HG02885 (cell line): ENCODE measurements at regions not wholly inside any gene's neighbourhood (a gene's known extent, or its start where the extent isn't known, plus 50 kb on each side); places are given as distances from the start of the nearest gene placed in this dataset.

Source experiments
- ATAC-seq: cut with Tn5 transposase; IDR thresholded peaks from one replicate; pipeline ENCODE4 v1.9.1; 2021; ENCODE audit warnings: mild to moderate bottlenecking; ENCODE audit not compliant: unreplicated experiment, poor library complexity

DNA sequence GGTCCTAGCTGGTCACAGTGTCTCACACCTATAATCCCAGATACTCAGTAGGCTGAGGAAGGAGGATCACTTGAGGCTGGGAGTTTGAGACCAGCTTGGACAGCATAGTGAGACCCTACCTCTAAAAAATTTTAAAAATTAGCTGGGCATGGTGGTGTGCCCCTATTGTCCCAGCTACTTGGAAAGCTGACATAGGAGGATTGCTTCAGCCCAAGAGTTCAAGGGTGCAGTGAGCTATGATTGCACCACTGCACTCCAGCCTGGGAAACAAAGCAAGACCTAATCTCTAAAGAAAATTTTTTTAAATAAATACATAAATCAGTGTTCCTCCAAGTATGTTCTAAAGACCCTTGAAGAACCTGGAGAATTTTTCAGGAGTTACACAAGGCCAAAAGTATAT, 50.6 kb upstream of the GNAO1 start:
- no peak for ATAC-seq

- no peak for ATAC-seq
These were observed 54.0 kb upstream of the GNAO1 start for GRCh38 chr16:56137269-56137668.

GRCh38 chr16:56136256-56136655, 55.0 kb upstream of the GNAO1 start:
- ATAC-seq: no peak

- ATAC-seq: no peak
These were observed 56.5 kb upstream of the GNAO1 start for GRCh38 chr16:56134790-56135189.

GRCh38 chr16:56125922-56126321, 65.4 kb upstream of the GNAO1 start:
- ATAC-seq: no peak

GRCh38 chr16:56122251-56122650, 69.0 kb upstream of the GNAO1 start:
- ATAC-seq: no peak

- ATAC-seq: no peak
These were observed 70.2 kb upstream of the GNAO1 start for GRCh38 chr16:56121156-56121500.

DNA sequence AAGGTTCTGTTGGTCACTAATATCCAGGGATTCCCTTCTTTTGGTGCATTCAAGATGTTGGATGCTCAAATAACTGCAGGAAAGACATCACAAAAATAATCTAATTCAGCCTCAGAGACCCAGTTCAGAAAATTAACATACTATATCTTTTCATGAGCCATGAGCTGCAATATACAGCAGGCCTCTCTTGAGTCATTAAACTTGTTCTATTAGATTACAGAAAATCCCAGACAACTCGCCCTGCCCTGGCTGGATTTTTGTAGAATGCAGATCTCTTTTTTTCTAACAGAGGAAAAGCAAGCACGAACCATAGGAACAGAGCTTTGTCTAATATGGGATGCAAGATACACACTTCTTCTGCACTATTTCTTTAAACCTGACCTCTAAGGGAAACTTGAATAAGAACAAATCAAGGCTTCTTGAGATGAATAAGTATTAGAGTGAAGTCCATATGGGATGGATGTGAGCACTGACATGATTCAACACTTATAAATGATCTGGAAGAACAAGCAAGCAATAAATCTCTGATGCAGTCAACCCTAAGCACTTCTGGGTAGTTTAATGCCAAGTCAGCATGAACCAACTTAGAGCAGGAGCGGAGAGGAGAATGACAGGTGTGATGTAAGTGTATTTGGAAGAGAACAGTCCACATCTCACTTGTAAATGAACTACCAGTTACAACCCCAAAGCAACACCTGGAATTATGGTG, 70.7 kb upstream of the GNAO1 start:
- ATAC-seq: no peak

DNA sequence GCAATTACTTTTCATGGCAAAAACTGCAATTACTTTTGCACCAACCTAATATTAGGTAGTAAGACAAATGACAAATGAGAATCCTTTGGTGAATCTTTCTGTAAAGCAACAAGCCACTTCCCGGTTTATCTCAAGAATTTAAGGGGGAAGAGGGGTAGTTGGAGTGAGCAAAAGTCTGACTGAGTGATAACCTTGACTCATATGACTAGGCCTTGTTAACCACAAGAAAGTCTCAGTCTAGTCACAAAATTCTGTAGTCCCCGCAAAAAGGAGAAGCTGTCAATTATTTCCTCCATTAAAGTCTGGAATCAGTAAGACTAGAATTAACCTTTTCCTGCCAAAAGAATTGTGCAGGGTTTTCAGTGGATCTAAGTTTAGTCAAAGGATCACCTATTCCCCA, 72.2 kb upstream of the GNAO1 start:
- peak; percentile 43 for ATAC-seq

DNA sequence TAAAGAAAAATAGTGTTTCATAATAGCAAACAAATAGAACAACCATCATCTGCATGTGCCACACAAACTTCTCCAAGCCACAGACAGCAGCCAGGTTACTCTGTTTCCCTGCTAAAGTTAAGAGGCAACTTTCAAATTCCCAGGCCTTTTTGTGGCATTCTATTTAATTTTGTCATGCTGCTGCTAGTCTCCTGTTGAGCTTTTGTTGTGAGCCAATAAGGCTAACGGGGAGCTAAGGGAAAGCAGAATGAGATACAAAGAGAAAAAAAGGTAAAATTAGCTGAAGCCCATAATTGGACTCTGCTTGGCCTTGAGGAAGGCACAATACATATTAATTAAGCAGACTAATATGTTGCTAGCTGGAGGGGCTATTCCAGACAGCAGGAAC, 74.7 kb upstream of the GNAO1 start:
- no peak for ATAC-seq

DNA sequence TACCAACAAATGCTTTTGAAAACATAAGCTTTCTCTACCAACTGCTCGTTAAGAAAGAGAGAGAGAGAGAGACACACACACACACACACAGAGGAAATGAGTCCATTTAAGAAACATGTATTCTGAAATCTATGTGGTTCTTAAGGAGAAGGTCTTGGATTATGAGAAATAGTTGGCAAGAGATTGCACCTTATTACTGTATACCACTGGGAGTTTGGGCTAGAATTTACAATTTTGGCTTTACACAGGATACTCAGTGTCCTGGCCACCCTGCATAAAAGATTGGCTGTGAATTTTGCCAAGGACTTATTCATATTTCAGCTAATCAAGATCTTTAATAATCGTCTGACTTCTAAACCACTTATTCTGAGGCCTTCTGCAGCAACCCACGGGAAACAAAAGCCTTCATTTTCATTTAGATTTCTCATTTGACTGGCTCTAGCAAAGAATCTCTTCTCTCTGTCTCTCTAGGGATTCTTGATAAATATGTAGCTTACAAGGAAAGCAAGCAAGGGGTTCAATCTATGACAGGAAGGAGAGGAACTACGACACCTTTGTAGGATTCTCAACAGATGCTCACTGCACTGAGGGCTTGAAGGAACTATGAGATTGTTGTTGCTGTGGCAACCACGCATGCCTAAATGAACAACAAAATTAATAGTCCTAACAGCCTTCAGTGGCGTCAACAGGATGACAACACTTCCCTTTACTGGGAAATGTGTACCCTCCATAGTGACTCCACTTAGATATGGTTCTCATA, 75.3 kb upstream of the GNAO1 start:
- no peak for ATAC-seq

- no peak for ATAC-seq
These were observed 78.1 kb upstream of the GNAO1 start for GRCh38 chr16:56113223-56113622.

GRCh38 chr16:56111100-56111499, 80.2 kb upstream of the GNAO1 start:
- ATAC-seq: no peak

GRCh38 chr16:56109994-56110393, 81.3 kb upstream of the GNAO1 start:
- ATAC-seq: no peak

DNA sequence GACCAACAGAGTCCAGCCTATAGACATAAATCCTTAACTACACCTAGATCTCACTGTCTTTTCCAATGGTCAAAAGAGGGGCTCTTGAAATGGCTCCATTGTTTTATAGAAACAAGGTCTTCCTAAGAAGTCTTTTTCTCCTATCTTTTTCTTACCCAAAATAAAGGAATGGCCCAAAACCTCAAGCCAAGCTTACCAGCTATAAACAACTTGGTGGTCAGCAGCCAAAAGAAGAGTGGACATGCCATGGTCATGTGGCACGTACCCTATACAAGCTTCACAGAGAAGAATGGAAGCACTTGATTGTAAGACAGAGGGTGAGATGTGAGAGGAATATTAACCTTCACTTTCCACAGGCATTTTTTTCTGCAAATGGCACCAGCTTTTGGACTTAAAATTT, 82.1 kb upstream of the GNAO1 start:
- no peak for ATAC-seq

DNA sequence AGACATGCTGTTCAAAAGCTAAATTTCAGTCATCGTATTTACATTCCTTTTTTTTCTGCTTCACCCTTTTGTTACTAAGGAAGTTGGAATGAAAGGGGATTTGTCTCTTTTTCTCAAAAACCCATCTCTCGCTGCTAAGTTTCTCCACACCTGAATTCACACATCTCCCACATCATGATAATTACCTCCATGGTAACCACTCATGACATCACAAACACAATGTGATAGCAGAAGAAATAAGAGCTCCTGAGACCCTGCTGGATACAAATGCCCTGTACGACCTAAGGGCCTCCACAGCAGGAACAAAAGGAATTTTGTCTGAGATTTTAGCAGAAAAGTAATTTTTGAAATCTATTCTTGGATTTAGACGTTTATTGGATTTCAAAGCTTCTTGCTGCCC, 82.6 kb upstream of the GNAO1 start:
- no peak for ATAC-seq

- ATAC-seq: no peak
These were observed 83.2 kb upstream of the GNAO1 start for GRCh38 chr16:56108056-56108471.

DNA sequence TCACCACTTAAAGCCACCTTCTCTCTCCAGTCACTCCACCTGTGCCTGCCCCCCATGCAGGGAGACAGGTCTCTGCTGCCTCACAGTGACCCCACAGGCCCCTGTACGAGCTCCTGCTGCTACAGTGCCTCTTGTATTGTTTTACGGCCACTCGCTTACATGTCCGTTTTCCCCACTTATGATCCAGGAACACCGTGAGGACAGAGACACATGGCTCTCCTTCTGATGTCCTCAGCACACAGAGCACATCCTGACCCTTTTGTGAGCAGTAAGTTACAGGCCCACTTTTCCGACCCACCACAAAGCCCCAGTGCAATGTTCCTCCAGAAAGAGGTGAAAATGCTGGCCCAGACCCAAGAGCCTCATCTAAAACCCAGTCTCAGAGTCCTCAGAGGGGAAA, 84.8 kb upstream of the GNAO1 start:
- no peak for ATAC-seq

- ATAC-seq: no peak
These were observed 88.4 kb upstream of the GNAO1 start for GRCh38 chr16:56102906-56103305.

DNA sequence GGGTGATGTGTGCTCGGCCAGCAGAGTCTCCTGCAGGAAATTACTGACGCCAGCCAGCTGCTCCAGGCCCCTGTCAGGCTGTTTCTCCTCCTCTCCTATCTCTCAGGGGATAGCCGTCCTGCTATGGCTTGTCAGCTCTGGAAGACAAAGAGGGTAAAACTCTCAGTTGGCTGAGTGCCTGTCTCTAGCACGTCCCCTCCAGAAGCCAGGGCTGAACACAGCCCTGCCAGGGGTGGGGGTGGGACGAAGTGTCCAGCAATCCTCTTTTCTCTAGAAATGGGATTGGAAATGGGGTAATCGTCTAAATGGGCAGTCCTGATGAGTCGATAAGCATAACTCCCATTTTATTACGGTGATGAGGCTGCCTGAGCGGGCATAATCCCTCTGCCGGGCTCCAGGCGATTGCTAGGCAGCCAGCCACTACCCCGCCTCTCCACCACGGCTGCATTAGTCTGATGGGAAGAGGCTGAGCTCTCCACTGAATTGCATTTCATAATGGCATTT, 89.1 kb upstream of the GNAO1 start:
- ATAC-seq: no peak

GRCh38 chr16:56101480-56101879, 89.8 kb upstream of the GNAO1 start:
- ATAC-seq: no peak

DNA sequence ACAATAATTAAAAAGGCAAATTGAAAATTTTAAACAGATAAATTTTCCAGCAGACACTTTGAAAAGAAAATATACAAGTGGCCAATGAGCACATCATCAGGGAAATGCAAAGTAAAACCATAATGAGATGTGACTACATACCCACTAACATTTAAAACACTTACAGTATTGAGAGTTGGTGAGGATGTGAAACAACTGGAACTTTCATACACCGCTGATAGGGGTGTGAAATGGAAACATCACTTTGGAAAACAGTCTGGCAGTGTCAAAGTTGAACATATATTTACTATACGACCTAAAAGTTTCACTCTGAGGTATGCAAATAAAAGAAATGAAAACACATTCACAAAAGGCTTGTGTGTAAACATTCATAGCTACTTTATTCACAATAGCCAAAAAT, 94.0 kb upstream of the GNAO1 start:
- no peak for ATAC-seq
